ENCODE measurements at regions not wholly inside any gene's neighbourhood (a gene's known extent, or its start where the extent isn't known, plus 50 kb on each side); places are given as distances from the start of the nearest gene placed in this dataset.

DNA sequence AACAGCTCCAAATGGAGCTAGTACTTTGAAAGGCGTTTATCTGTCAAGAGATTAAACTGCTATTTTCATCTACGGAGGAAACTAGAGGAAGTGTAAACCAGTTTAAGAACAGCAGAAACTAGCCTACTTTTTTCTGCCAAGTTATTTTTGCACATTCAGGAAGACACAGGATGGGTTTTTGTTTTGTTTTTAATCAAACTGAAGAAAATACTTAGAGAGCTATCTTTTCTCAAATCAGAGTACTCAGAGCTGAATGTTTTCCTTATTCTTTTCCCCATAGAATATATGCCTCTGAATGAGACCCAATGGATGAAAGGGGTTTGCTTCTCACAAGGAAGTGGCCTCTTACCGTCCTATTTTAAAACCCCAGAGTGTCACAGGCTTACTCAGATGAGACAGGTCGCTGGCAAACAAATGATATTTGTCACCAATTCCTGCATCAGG is 538.5 kb downstream of the CD83 start:
- DNase-seq (ENCODE audit: low read depth in 4 of 4, low spot score in 1 of 4), result no peak

DNA sequence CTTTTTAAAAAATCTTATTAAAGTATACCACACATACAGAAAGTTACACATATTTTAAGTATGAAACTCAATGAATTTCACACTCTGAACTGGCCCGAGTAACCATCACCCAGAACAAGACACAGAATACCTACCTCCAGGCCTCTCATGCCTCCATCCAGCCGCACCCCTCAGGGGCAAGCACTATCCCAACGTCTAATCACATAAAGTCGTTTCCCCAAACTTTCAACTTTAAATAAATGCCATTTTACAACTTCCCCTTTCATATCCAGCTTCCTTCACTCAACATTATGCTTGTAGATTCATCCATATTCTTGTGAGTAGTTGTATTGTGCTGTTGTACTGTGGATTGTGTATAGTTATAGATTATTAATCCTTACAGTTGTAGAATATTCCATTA is 539.1 kb downstream of the CD83 start:
- DNase-seq (ENCODE audit: low read depth in 4 of 4, low spot score in 1 of 4), result no peak

DNA sequence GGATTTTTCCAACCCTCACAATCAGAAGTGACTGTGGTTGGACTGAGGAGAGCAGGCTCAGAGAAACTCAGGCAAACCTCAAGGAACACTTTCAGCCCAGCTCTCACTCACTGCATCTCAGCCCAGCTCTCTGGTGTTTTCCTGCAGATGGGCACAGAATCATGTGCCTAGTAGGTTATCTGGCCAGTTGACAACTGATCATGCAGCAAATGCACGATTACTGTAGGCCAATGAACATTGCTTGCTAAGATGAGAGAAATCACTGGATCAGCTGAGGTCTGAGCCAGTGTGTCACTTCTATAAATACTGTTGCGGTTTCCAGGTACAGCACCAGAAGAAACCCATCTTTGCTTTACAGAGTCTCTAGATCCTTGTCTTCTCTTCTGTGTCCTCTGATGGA is 540.5 kb downstream of the CD83 start:
- no peak for DNase-seq (ENCODE audit: low read depth in 4 of 4, low spot score in 1 of 4)

DNA sequence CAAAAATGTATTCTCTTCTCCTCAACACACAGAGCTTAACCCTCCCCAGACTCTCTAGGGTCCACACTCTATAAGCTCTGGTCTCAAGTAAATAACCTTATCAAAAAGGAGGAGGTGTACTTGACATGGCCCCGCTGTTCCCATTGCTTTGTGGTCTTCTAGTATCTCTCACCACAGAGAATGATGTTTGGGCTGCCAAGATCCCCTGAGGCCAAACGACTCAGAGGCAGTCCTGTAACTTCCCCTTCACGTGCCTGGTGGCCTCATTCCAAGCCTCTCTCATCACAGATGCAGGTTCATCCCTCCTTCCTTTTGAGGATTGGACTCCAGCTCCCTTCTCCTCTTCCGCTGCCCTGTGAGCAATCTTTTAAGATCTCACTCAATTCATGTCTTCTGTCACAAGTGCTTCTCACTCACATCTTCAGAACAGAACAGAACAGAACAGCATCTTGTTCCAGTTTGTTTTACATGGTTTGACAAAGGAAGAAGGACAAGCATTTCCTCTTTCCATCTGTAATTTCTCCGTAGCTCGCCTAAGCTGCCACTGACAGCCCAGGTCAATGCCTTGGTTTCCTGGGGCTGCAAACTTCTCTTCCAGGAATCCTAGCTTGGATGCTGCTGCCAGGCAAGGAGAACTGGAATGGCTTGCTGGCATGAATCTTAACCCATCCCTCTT is 541.5 kb downstream of the CD83 start:
- DNase-seq (ENCODE audit: low read depth in 4 of 4, low spot score in 1 of 4), result no peak

DNA sequence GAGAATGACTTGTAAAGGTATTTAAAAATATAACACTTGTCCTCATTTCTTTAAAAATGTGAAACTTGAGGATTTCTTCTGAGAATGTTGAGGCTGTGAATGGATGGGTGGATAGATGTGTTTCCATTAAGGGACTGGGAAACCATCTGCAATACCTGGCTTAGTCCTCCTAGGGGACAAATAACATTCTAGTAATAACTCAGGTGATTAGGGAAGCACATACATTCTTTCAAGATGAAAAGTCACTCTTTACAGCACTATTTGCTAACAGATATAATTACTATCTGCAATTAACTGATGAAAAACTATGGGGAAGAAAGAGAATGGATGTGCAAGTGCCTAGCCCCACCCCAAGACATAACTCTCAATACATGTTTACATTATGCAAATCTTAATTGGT is 542.3 kb downstream of the CD83 start:
- no peak for DNase-seq (ENCODE audit: low read depth in 4 of 4, low spot score in 1 of 4)

DNA sequence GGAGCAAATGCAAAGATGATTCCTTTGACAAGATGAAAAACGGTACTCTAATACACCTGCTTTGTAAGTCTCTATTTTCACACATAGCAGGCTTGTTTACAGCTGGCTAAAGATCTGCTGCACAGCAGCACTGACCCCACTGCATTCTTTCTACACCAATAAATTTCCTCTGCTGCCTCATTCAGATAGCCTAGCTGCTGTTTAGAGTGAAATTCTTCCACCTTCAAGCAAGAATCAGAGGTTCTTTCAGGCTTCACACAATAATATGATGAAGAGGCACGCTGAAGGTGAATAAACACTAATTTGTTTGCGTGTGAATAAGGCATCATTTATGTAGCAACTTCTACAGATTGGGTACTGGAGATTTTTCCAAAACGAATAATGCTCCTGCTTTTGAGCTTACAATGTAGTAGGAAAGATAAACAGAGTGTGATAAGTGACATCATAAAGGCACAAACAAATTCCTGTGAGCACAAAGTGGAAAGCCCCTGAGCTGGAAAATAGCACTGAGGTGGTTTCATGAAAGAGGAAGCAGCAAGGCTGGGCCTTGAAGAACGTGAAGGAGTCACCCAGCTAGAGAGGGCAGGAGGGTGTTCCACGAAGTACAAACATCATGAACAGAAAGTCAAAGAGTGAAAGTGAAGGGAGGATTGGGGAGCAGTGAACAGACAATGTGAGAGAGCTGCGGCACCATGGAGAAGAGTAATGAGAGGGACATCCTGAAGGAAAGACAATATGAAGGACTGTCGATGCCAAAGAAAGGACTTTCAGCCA is 543.4 kb downstream of the CD83 start:
- no peak for DNase-seq (ENCODE audit: low read depth in 4 of 4, low spot score in 1 of 4)

DNA sequence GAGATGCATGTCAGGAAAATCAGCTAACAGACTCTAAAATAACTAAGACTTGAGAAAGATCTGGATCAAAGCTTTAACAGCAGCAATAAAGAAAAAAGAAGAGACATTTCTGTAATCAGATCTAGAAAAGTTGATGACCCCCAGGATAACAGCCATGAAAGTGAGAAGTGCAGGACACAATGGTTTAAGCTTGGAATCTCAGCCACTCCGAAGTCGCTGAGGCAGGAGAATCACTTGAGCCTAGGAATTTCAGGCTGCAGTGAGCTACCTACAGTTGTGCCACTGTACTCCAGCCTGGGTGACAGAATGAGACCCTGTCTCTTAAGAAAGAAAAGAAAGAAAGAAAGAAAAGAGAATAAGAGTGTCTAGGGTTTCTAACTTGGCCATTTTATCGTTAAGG is 544.1 kb downstream of the CD83 start:
- DNase-seq (ENCODE audit: low read depth in 4 of 4, low spot score in 1 of 4), result no peak

DNA sequence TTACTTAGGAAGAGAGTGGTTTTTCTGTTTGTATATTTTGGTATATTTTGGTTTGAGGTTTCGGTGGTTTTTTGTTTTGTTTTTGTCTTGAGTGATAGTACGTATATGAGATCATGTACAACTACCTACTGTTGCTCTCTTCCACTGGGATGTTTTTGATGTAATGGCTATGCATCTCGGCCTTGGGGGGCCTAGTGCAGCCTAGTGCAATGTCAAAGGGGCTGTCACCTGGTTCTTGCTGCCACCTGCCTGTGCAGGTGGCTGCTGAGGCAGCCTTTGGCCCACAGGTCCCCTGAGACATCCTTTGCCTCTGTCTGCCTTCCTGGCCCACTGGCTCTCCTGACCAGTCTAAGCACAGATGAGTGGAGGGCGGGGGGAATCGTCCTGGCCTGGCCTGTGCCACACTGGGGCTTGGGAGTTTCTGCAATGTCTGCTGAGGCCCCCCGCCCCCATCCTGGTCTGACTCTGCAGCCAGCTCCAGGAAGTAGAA is 546.6 kb downstream of the CD83 start:
- DNase-seq (ENCODE audit: low read depth in 4 of 4, low spot score in 1 of 4), result no peak

DNA sequence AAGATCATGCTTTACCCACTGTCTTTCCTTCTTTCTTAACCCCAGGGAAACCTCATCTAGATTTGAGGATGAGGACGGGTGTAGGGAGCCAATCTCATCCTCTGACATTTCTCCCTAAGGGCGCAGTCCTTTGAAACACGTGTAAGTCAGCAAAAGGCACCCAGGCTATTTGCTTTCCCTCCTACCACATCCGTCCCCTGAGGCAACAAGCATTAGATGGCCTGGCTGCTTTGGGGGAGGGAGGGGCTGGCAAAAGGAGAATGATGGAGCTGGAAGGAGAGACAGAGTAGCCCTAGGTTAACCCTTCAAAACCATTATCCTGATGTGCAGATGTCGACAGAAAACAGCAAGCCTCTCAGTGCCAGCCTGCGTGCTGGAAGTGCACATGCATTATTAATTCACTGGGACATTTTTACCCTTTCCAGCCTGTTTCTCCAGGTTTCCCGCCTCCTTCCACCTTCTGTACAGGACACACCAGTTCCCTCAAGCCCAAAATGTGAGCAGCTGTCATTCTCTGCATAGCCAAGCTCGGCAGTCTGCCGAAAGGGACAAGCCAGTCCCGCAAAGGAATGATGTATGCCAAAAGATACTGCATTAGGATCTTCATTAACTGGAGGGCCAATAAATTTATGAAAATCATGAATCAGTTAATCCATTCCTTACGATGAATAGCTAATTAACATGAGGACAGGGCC is 547.2 kb downstream of the CD83 start:
- DNase-seq (ENCODE audit: low read depth in 4 of 4, low spot score in 1 of 4), result no peak

DNA sequence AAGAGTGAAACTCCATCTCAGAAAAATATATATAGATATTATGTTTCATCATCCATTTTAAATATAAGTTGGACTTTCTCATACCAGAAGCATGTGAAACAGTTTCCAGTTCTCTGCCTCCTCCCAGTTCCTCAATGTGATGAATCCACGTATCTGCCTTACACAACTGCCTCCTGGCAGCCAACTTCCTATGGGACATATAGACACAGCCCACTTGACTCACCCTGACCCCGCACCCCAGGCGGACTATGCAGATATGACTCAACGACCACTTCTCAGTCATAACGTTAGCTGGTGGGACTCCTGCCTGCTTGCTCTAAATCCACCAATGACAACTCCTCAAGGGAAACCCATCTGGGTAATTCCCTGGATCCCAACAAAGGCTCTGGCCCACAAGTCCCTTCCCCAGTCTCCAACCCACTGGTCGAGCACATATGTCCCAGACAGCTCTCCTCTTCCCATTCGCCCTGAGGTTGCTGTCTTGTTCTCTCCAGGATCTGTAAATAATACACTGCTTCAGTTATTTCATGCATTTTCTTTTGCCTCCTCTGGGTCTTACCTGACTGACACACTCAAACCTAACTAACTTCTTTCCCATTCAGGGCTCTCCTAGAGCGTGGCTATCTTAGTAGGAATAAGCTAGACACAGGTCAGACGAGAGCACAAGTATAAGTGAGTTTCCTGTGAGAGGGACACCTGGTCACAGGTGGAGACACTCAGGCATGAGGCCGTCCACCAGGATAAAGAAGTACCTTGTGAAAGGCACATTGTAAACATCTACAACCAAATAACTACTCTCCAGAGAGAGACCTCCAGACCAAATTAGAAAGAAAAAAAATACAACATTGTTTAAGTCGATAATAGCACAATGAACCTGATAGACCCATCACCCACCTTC is 548.5 kb downstream of the CD83 start:
- peak in 1 of 4 experiments; percentile 54 for DNase-seq (ENCODE audit: low read depth in 4 of 4, low spot score in 1 of 4)

DNA sequence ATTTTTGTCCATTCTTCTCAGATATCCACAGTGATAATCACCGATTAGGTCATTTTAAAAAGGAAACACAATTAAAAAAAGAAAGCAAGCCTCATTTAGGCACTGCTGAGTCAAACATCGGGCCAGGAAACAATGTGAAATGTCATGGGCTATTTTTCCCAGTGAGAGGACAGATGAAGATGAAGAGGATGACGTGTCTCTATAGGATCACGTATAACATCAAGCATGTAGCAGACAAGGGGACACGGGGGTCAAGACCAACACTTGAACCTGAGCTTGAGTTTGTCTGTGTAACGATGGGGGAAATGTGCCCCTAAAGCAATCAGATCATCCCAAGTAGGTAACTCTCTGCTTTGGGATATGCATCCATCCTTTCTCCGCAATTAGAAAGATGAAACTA is 553.2 kb downstream of the CD83 start:
- no peak for DNase-seq (ENCODE audit: low read depth in 4 of 4, low spot score in 1 of 4)

DNA sequence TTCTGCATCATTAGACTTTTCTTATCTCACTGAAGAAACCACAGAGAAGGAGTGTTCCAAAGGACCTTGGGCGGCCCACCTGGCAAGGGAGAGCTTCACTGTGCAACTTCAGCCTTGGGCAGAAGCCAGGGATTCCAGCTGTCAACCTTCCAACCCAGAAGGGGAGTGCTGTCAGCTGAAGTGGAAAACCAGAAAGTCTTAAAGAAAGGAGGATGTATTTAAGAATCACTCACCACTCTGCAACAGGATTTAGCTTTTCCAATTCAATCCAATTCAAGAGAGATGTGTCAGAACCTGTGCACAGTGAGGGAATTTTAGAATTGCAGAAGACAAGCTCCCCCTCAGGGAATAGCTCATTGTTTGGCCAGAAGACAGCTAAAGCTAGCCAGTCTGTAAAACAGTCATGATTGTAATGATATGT is 553.7 kb downstream of the CD83 start:
- DNase-seq (ENCODE audit: low read depth in 4 of 4, low spot score in 1 of 4), result no peak

DNA sequence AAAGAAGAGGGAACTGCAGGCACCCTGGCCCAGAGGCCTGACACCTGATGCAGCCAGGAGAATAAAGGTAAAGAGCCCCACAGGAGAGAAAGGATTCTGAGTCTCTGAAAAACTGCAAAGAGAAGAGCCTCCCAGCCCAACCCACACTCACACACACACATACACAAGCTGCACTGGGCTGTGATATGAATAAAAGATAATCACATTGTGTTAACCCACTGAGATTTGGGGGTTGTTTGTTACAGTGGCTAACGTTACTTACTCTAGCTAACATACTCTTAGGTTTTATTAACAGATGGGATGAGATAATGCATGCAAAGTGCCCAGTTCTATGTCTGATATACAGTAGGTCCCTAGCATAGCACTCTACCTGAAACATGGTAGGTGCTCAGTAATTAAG is 554.4 kb downstream of the CD83 start:
- no peak for DNase-seq (ENCODE audit: low read depth in 4 of 4, low spot score in 1 of 4)

DNA sequence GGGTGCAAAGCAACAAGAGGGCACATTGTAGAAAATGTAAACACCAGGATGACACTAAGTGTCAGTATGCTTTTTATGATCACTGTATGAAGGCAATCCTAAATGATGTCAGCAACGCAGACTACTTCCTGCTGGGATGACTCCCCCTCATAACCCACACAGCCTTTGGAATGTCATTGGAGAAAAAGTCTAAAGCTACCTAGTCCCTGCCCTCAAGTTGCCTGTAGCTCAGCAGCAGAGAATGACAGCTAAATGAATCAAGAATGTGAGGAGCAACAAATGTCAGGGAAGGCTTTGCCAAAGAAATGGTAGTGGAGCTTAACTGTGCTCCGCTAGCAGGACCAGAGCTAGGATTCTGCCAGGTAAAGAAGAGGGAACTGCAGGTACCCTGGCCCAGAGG is 555.6 kb downstream of the CD83 start:
- DNase-seq (ENCODE audit: low read depth in 4 of 4, low spot score in 1 of 4), result no peak

DNA sequence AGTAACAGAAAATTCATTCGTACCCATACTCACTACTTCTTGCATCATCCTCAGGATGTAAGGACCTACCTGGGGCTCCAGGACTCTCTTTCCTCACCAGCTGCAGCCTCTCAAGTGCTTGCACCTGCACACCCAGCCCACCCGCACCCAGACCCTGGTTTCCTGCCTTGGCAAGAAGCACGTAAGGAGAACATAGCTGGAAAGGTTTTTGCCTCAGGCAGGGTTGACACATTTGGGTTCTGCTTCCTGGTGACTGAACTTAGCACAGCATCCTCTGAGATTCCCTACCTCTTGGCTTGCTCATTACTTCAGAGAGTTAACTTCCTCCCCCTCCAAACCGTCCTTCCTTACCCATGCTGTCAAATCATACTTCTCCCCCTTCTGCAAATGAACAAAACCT is 556.9 kb downstream of the CD83 start:
- DNase-seq (ENCODE audit: low read depth in 4 of 4, low spot score in 1 of 4), result no peak

DNA sequence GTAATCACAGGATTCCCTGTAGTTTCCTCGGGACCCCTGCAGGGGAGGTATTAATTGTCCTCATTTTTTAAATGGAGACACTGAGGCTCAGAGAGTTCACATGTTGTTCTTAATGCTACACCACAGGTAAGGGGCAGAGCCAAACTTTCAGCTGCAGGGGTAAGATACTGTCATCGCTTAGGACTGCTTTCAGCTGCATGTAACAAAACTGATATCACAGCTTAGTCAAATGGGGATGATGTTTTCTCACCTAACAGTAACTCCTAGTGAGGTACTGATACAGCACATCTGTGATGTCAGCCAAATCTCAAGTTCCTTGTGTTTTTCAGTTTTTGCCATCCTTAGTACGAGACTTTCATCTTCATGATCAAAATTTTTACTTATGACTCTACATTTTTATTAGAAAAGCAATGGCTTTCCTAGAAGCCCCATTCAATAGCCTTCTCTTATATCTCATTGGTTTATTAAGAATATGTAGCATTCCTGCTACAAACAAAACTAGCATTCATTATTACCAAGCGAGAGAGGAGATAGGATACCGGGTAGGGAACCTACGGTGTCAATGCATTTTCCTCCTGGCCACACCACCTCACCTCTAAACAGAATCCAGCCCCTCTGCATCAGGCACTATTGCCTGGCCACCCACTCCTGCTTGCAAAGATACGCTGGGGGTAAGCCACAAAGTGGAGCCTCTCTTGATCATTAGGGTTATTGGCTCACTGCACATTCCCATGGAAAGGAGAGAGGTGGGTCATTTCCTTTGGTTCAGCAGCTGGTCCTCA is 557.5 kb downstream of the CD83 start:
- DNase-seq (ENCODE audit: low read depth in 4 of 4, low spot score in 1 of 4), result no peak

DNA sequence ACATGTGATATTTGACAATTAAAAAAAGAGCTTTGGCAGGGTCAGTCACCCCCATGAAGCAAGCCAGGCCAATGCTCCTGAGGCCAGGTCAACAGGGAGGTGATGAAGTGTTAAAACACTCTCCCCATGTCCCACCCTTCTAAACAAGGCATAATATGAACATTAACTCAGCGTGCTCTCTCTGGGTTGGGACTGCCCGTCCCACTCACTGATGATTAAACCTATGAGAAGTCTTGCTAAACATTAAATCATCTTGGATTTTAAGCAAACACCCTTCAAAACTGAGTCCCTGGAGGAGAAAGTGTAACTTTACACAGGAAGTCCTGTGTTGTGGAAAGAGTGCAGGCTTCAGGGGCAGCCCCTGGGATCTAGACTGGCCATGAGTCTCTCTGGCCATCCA is 558.5 kb downstream of the CD83 start:
- no peak for DNase-seq (ENCODE audit: low read depth in 4 of 4, low spot score in 1 of 4)

DNA sequence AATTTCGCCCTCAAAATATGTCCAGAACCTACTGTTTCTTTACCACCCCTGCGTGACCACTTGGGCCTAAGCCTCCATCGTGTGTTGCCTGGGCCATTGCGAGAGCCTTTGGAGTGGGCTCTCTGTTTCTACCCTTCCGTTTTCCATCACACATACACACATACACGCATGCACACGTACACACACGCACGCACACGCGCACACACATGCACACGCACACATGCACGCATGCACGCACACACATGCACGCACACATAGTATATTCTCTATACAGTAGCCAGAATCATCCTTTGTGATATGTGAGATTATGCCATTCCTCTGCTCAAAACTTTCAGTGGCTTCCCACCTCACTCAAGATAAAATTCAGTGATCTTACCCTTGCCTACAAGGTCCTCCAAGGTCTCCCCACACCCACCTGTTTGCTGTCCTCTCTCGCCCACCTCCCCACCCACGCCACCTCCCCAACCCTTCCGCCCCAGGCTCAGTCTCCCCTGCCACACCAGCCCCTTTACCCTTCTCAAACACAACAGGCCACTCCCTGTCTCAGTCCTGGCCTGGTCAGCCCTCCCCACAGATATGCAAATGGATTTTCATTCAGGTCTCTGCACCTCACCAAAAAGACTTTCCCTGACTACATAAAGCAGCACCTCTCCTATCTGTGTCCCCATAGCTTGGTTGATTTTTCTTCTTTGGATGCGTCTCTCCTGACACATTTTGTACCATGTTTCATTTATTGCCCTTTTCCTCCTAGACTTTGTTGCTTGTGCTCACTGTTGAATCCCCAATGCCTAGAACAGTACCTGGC is 559.6 kb downstream of the CD83 start:
- no peak for DNase-seq (ENCODE audit: low read depth in 4 of 4, low spot score in 1 of 4)

DNA sequence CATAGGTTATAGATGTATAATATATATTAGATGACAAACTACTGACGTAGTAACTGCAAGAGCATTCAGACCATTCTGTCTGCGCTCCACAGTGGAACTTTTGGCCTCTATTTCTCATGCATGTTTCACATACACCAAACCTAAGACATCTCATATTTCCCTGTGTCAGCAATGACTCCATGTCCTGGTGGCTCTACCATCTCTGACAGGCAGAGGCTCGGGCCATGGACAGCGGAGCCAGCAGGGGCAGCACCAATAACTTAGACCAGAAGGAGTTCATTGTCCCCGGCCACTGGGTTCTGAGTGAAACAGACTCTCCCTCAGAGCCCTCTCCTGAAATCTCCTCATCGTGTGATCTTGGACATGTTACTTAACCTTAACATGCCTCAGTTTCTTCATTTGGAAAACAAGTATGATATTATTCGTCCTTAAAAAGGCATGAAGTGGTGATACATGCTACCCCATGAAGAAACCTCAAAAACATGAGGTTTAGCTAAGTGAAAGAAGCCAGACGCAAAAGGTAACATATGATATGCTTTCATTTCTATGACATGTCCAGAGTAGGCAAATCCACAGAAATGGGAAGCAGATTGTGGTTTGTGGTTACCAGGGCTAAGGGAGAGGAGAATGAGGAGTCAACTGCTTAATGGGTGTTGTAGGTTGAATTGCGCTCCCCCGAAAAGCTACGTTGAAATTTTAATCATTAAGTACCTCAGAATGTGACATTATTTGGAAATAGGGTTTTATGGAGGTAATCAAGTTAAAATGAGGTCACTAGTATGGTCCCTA is 564.0 kb upstream of the JARID2 start:
- no peak for DNase-seq (ENCODE audit: low read depth in 4 of 4, low spot score in 1 of 4)
